Muscle of leg (tissue), 3 donors: ENCODE measurements at regions not wholly inside any gene's neighbourhood (a gene's known extent, or its start where the extent isn't known, plus 50 kb on each side); places are given as distances from the start of the nearest gene placed in this dataset.

ENCODE experiments used
- DNase-seq: peaks from one replicate; pipeline ENCODE4 v3.0.0; 2013
- H3K27ac ChIP-seq: one replicate; pipeline ENCODE4 v1.5.1; 2013; ENCODE audit warnings: mild to moderate bottlenecking, low read length, control low read depth
- H3K27me3 ChIP-seq: one replicate; pipeline ENCODE4 v1.6.1; 2013; ENCODE audit warnings: low read length; ENCODE audit not compliant: control insufficient read depth, insufficient read depth
- H3K36me3 ChIP-seq: one replicate; pipeline ENCODE4 v1.6.1; 2013; ENCODE audit warnings: low read length; ENCODE audit not compliant: control insufficient read depth, insufficient read depth
- H3K4me1 ChIP-seq: one replicate; pipeline ENCODE4 v1.6.1; 2013; ENCODE audit warnings: low read length; ENCODE audit not compliant: control insufficient read depth, insufficient read depth
- H3K4me3 ChIP-seq: one replicate; pipeline ENCODE4 v1.5.1; 2013; ENCODE audit warnings: low read length, control low read depth
- H3K9me3 ChIP-seq: replicated peaks from 2 replicates; pipeline ENCODE4 v1.6.1; 2013; ENCODE audit warnings: low read depth, low read length; ENCODE audit not compliant: control insufficient read depth
- WGBS: methylation state at CpG from one replicate; pipeline ENCODE4 v1.1.5; 2013; ENCODE audit warnings: missing lambda C conversion rate; ENCODE audit not compliant: insufficient coverage; 5-methylcytosine and 5-hydroxymethylcytosine counted together

GRCh38 chr2:160967523-160967922, 192.7 kb upstream of the TANK start:
- H3K27ac ChIP-seq: peak overlapping the region; percentile 44

GRCh38 chr2:160968183-160968582, 192.0 kb upstream of the TANK start:
- H3K27ac ChIP-seq: no peak overlapping the region
- DNase-seq: no peak
- H3K4me3 ChIP-seq: no peak overlapping the region
- no peaks in the 10 kb centered on the region for H3K4me1 ChIP-seq
- H3K36me3 ChIP-seq: no peaks in the 10 kb centered on the region
- no peaks in the 10 kb centered on the region for H3K27me3 ChIP-seq
- no CpG with 5 or more reads among the region's 2 CpGs for whole genome bisulfite sequencing
- H3K9me3 ChIP-seq: no peaks in the 10 kb centered on the region

More at GRCh38 chr2:160967523-160967922, 192.7 kb upstream of the TANK start:
- H3K9me3 ChIP-seq: no peaks in the 10 kb centered on the region
- 38% methylated on average over 3 of the region's 6 CpGs for WGBS
- no peak overlapping the region for H3K4me3 ChIP-seq
- H3K27me3 ChIP-seq: no peaks in the 10 kb centered on the region
- DNase-seq: peak; percentile 49
- no peaks in the 10 kb centered on the region for H3K36me3 ChIP-seq
- no peaks in the 10 kb centered on the region for H3K4me1 ChIP-seq

GRCh38 chr2:160970052-160970965, 189.9 kb upstream of the TANK start:
- no peaks in the 10 kb centered on the region for H3K27me3 ChIP-seq
- no peaks in the 10 kb centered on the region for H3K9me3 ChIP-seq
- peak; percentile 91 for DNase-seq
- H3K36me3 ChIP-seq: no peaks in the 10 kb centered on the region
- peak overlapping the region; percentile 14 for H3K4me3 ChIP-seq
- H3K27ac ChIP-seq: peak overlapping the region; percentile 78
- WGBS: no CpG with 5 or more reads among the region's 3 CpGs
- no peaks in the 10 kb centered on the region for H3K4me1 ChIP-seq

GRCh38 chr2:160973991-160974390, 186.2 kb upstream of the TANK start:
- no peaks in the 10 kb centered on the region for H3K36me3 ChIP-seq
- H3K27me3 ChIP-seq: no peaks in the 10 kb centered on the region
- H3K4me3 ChIP-seq: no peak overlapping the region
- DNase-seq: no peak
- no peak overlapping the region for H3K27ac ChIP-seq
- no peaks in the 10 kb centered on the region for H3K4me1 ChIP-seq
- H3K9me3 ChIP-seq: no peaks in the 10 kb centered on the region

GRCh38 chr2:160974803-160975202, 185.4 kb upstream of the TANK start:
- Histone ChIP-seq H3K4me1 (no peaks in the 10 kb centered on the region), H3K27ac (no peak overlapping the region), H3K36me3 (no peaks in the 10 kb centered on the region), H3K9me3 (no peaks in the 10 kb centered on the region), H3K4me3 (no peak overlapping the region), H3K27me3 (no peaks in the 10 kb centered on the region)
- no CpG with 5 or more reads among the region's 4 CpGs for WGBS
- no peak for DNase-seq

GRCh38 chr2:160976797-160977196, 183.4 kb upstream of the TANK start:
- H3K27me3 ChIP-seq: no peaks in the 10 kb centered on the region
- H3K36me3 ChIP-seq: no peaks in the 10 kb centered on the region
- H3K27ac ChIP-seq: no peak overlapping the region
- H3K4me3 ChIP-seq: no peak overlapping the region
- WGBS: no CpG with 5 or more reads among the region's 2 CpGs
- no peaks in the 10 kb centered on the region for H3K9me3 ChIP-seq
- no peak for DNase-seq
- H3K4me1 ChIP-seq: no peaks in the 10 kb centered on the region

GRCh38 chr2:160977376-160977775, 182.9 kb upstream of the TANK start:
- Histone ChIP-seq H3K27me3 (no peaks in the 10 kb centered on the region), H3K27ac (no peak overlapping the region), H3K9me3 (no peaks in the 10 kb centered on the region), H3K36me3 (no peaks in the 10 kb centered on the region), H3K4me1 (no peaks in the 10 kb centered on the region), H3K4me3 (no peak overlapping the region)
- no CpG with 5 or more reads among the region's 2 CpGs for WGBS
- DNase-seq: no peak

GRCh38 chr2:160977854-160978253, 182.4 kb upstream of the TANK start:
- DNase-seq: no peak
- WGBS: 100% methylated on average over 1 of the region's 2 CpGs
- no peaks in the 10 kb centered on the region for H3K27me3 ChIP-seq

GRCh38 chr2:160984426-160985077, 175.7 kb upstream of the TANK start:
- H3K27ac ChIP-seq: peak overlapping the region; percentile 10
- no peak overlapping the region for H3K4me3 ChIP-seq
- peaks cover 8% of the 10 kb centered on the region for H3K4me1 ChIP-seq
- H3K27me3 ChIP-seq: no peaks in the 10 kb centered on the region
- no peaks in the 10 kb centered on the region for H3K36me3 ChIP-seq
- no peaks in the 10 kb centered on the region for H3K9me3 ChIP-seq
- DNase-seq: peak; percentile 64
- WGBS: 53% methylated on average over 2 of the region's 3 CpGs

More at GRCh38 chr2:160977854-160978253, 182.4 kb upstream of the TANK start:
- no peak overlapping the region for H3K4me3 ChIP-seq
- H3K27ac ChIP-seq: no peak overlapping the region
- H3K36me3 ChIP-seq: no peaks in the 10 kb centered on the region
- H3K9me3 ChIP-seq: no peaks in the 10 kb centered on the region
- H3K4me1 ChIP-seq: no peaks in the 10 kb centered on the region

GRCh38 chr2:160989778-160990177, 170.4 kb upstream of the TANK start:
- no peak overlapping the region for H3K27ac ChIP-seq
- WGBS: no CpG with 5 or more reads among the region's 1 CpG
- no peaks in the 10 kb centered on the region for H3K36me3 ChIP-seq
- peak; percentile 79 for DNase-seq
- no peaks in the 10 kb centered on the region for H3K27me3 ChIP-seq
- no peak overlapping the region for H3K4me3 ChIP-seq
- H3K4me1 ChIP-seq: no peaks in the 10 kb centered on the region
- no peaks in the 10 kb centered on the region for H3K9me3 ChIP-seq
